Ishikawa (cell line): ENCODE measurements at regions not wholly inside any gene's neighbourhood (a gene's known extent, or its start where the extent isn't known, plus 50 kb on each side); places are given as distances from the start of the nearest gene placed in this dataset.
A peak's percentile ranks its signal among the peaks of the same experiment; 100 is the strongest.

Experiments used
- CEBPB ChIP-seq: IDR thresholded peaks from 2 replicates; pipeline ENCODE4 v1.6.1; 2012
- CREB1 ChIP-seq: IDR thresholded peaks from 2 replicates; pipeline ENCODE4 v1.6.1; 2012; ENCODE audit warnings: low read depth
- EGR1 ChIP-seq: IDR thresholded peaks from 2 replicates; pipeline ENCODE4 v1.6.1; 2012
- EP300 ChIP-seq: IDR thresholded peaks from 2 replicates; pipeline ENCODE4 v1.6.1; 2012; ENCODE audit warnings: borderline replicate concordance
- FOXM1 ChIP-seq: IDR thresholded peaks from 2 replicates; pipeline ENCODE4 v1.6.1; 2012; ENCODE audit warnings: low read depth, borderline replicate concordance
- NFIC ChIP-seq: IDR thresholded peaks from 2 replicates; pipeline ENCODE4 v1.6.1; 2012
- RAD21 ChIP-seq: IDR thresholded peaks from 2 replicates; pipeline ENCODE4 v1.6.1; 2012; ENCODE audit warnings: low read depth
- TAF1 ChIP-seq: IDR thresholded peaks from 2 replicates; pipeline ENCODE4 v1.6.1; 2012; ENCODE audit warnings: low read depth, mild to moderate bottlenecking
- TCF12 ChIP-seq: IDR thresholded peaks from 2 replicates; pipeline ENCODE4 v1.6.1; 2012; ENCODE audit warnings: low read depth
- TEAD4 ChIP-seq: IDR thresholded peaks from 2 replicates; pipeline ENCODE4 v1.6.1; 2012
- USF1 ChIP-seq: IDR thresholded peaks from 2 replicates; pipeline ENCODE4 v1.6.1; 2012
- YY1 ChIP-seq: IDR thresholded peaks from 2 replicates; pipeline ENCODE4 v1.6.1; 2012; ENCODE audit warnings: low read depth
- ZBTB7A ChIP-seq: IDR thresholded peaks from 2 replicates; pipeline ENCODE4 v1.6.1; 2012; ENCODE audit warnings: low read depth
- TF ChIP-seq, protein P1 (sequence below): IDR thresholded peaks from 2 replicates; pipeline ENCODE4 v1.6.1; 2012
- TF ChIP-seq, protein P2 (sequence below): IDR thresholded peaks from 2 replicates; pipeline ENCODE4 v1.6.1; 2012; ENCODE audit warnings: low read depth, mild to moderate bottlenecking

GRCh38 chrX:44071070-44071645 is 98.0 kb upstream of the NDP start:
- TF ChIP-seq TEAD4 (no peak), RAD21 (no peak), FOXM1 (no peak), ZBTB7A (no peak), EGR1 (no peak), YY1 (no peak), TCF12 (no peak), USF1 (no peak), EP300 (no peak), CEBPB (no peak), CREB1 (no peak), NFIC (no peak), TAF1 (no peak)
- TF ChIP-seq, protein P1, sequence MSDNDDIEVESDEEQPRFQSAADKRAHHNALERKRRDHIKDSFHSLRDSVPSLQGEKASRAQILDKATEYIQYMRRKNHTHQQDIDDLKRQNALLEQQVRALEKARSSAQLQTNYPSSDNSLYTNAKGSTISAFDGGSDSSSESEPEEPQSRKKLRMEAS, result no peak
- TF ChIP-seq, protein P2, sequence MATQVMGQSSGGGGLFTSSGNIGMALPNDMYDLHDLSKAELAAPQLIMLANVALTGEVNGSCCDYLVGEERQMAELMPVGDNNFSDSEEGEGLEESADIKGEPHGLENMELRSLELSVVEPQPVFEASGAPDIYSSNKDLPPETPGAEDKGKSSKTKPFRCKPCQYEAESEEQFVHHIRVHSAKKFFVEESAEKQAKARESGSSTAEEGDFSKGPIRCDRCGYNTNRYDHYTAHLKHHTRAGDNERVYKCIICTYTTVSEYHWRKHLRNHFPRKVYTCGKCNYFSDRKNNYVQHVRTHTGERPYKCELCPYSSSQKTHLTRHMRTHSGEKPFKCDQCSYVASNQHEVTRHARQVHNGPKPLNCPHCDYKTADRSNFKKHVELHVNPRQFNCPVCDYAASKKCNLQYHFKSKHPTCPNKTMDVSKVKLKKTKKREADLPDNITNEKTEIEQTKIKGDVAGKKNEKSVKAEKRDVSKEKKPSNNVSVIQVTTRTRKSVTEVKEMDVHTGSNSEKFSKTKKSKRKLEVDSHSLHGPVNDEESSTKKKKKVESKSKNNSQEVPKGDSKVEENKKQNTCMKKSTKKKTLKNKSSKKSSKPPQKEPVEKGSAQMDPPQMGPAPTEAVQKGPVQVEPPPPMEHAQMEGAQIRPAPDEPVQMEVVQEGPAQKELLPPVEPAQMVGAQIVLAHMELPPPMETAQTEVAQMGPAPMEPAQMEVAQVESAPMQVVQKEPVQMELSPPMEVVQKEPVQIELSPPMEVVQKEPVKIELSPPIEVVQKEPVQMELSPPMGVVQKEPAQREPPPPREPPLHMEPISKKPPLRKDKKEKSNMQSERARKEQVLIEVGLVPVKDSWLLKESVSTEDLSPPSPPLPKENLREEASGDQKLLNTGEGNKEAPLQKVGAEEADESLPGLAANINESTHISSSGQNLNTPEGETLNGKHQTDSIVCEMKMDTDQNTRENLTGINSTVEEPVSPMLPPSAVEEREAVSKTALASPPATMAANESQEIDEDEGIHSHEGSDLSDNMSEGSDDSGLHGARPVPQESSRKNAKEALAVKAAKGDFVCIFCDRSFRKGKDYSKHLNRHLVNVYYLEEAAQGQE, result no peak

GRCh38 chrX:44068043-44068442 is 94.9 kb upstream of the NDP start:
- TF ChIP-seq TAF1, result no peak
- TF ChIP-seq TEAD4, result no peak
- no peak for TF ChIP-seq NFIC
- TF ChIP-seq, protein P2, result no peak
- TF ChIP-seq EP300, result no peak

DNA sequence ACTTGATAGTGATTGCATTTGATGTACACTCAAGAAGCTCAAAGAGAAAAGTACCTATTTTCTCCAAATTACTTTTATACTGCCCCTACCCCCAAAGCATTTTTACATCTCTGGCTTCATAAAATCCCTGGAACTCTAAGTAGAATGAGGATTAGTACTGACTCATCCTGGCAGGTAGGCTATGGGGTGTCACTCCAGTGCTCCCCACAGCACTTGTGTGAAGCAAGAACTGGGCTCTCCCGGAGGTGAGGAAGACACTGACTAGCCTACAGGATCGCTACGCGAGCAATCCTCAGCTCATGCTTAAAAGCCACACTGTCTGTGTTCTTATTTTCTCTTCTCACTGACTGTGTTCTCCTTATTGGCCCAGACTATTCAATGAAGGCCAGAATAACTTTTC is 90.4 kb upstream of the NDP start:
- no peak for TF ChIP-seq TAF1

GRCh38 chrX:44062840-44063239 is 89.7 kb upstream of the NDP start:
- TF ChIP-seq YY1 (no peak), FOXM1 (no peak), CREB1 (no peak)

GRCh38 chrX:44061968-44062614 is 88.9 kb upstream of the NDP start:
- TF ChIP-seq NFIC, result no peak

DNA sequence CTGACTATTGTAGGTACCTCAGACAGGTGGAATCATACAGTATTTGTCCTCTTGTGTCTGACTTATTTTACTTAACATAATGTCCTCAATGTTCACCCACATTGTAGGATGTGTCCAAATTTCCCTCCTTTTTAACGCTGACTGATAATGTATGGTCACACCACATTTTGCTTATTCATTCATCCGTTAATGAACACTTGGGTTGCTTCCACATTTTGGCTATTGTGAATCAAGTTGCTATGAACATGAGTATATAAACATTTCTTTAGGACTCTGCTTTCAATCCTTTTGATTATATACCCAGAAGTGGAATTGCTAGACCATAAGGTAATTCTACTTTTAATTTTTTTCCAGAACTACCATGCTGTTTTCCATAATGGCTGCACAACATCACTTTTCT is 87.0 kb upstream of the NDP start:
- TF ChIP-seq USF1, result no peak
- TF ChIP-seq, protein P1, result 0 out of 2 replicates have a peak, but pooled peaks have one; percentile 23

- TF ChIP-seq TCF12, result no peak
- TF ChIP-seq FOXM1, result no peak
- TF ChIP-seq USF1, result no peak
- no peak for TF ChIP-seq YY1
- TF ChIP-seq, protein P1, result no peak
- TF ChIP-seq CREB1, result no peak
- TF ChIP-seq EGR1, result no peak
- TF ChIP-seq EP300, result no peak
- TF ChIP-seq TAF1, result no peak
- TF ChIP-seq TEAD4, result no peak
- TF ChIP-seq, protein P2, result no peak
- no peak for TF ChIP-seq NFIC
- no peak for TF ChIP-seq ZBTB7A
- TF ChIP-seq CEBPB, result no peak
- no peak for TF ChIP-seq RAD21
These were observed 85.1 kb upstream of the NDP start for GRCh38 chrX:44058339-44058738.
